GM23338 (cell line): ENCODE measurements at regions not wholly inside any gene's neighbourhood (a gene's known extent, or its start where the extent isn't known, plus 50 kb on each side); places are given as distances from the start of the nearest gene placed in this dataset.

Source experiments
- ATAC-seq: fragments of 200-7000 bp; cut with Tn5 transposase; 3 replicates; pipeline ENCODE4 v1.9.1; 2020
- DNase-seq: peaks from one replicate; pipeline ENCODE4 v3.0.0-alpha.2; 2015; ENCODE audit warnings: low spot score
- H2AFZ ChIP-seq: fragments of 200-600 bp; sonication (generic); 2 replicates; pipeline ENCODE4 v1.8.0; 2016; ENCODE audit warnings: antibody characterized with exemption, mild to moderate bottlenecking, moderate library complexity
- H3F3A ChIP-seq: fragments of 200-600 bp; sonication (generic); replicated peaks from 2 replicates; pipeline ENCODE4 v1.8.0; 2017; ENCODE audit warnings: antibody characterized with exemption, mixed run types, low read depth
- H3K27ac ChIP-seq: fragments of 200-600 bp; sonication (generic); 2 replicates; pipeline ENCODE4 v1.6.1; 2016; ENCODE audit warnings: low read depth
- H3K27me3 ChIP-seq: fragments of 200-600 bp; sonication (generic); 2 replicates; pipeline ENCODE4 v1.8.0; 2016; ENCODE audit warnings: mild to moderate bottlenecking, mixed run types, moderate library complexity; ENCODE audit not compliant: insufficient read depth
- H3K36me3 ChIP-seq: fragments of 200-600 bp; sonication (generic); 2 replicates; pipeline ENCODE4 v1.8.0; 2016; ENCODE audit warnings: mild to moderate bottlenecking; ENCODE audit not compliant: insufficient read depth
- H3K4me1 ChIP-seq: fragments of 200-600 bp; sonication (generic); 2 replicates; pipeline ENCODE4 v1.8.0; 2016; ENCODE audit warnings: mild to moderate bottlenecking, moderate library complexity; ENCODE audit not compliant: insufficient read depth
- H3K4me2 ChIP-seq: fragments of 200-600 bp; sonication (generic); 2 replicates; pipeline ENCODE4 v1.7.1; 2017; ENCODE audit warnings: mixed run types
- H3K4me3 ChIP-seq: fragments of 200-600 bp; sonication (generic); 2 replicates; pipeline ENCODE4 v1.6.1; 2016; ENCODE audit warnings: mixed run types
- H3K79me2 ChIP-seq: fragments of 200-600 bp; sonication (generic); replicated peaks from 2 replicates; pipeline ENCODE4 v1.8.0; 2017; ENCODE audit warnings: mild to moderate bottlenecking; ENCODE audit not compliant: insufficient read depth
- H3K9me2 ChIP-seq: fragments of 200-600 bp; sonication (generic); 2 replicates; pipeline ENCODE4 v1.8.0; 2017; ENCODE audit not compliant: insufficient read depth
- H4K20me1 ChIP-seq: fragments of 200-600 bp; sonication (generic); replicated peaks from 2 replicates; pipeline ENCODE4 v1.8.0; 2017; ENCODE audit warnings: mild to moderate bottlenecking; ENCODE audit not compliant: insufficient read depth
- H3K27ac Mint-ChIP-seq: 2 replicates; pipeline ENCODE4 v1.8.0; 2020; ENCODE audit warnings: inconsistent platforms, mild to moderate bottlenecking, moderate library complexity, mixed read lengths
- H3K27me3 Mint-ChIP-seq: 3 replicates; pipeline ENCODE4 v1.8.0; 2022; ENCODE audit warnings: low read depth, mild to moderate bottlenecking, moderate library complexity, mixed read lengths, inconsistent platforms; ENCODE audit not compliant: insufficient read depth, poor library complexity
- H3K36me3 Mint-ChIP-seq: 3 replicates; pipeline ENCODE4 v1.8.0; 2021; ENCODE audit warnings: low read depth, mild to moderate bottlenecking, inconsistent platforms, moderate library complexity, mixed read lengths
- H3K4me1 Mint-ChIP-seq: 3 replicates; pipeline ENCODE4 v1.8.0; 2020; ENCODE audit warnings: mild to moderate bottlenecking, inconsistent platforms, mixed read lengths
- H3K4me3 Mint-ChIP-seq: 3 replicates; pipeline ENCODE4 v1.8.0; 2021; ENCODE audit warnings: moderate library complexity, mild to moderate bottlenecking, inconsistent platforms, mixed read lengths
- H3K9me3 Mint-ChIP-seq: 3 replicates; pipeline ENCODE4 v1.8.0; 2020; ENCODE audit warnings: moderate library complexity, mild to moderate bottlenecking, inconsistent platforms, mixed read lengths
- CREB1 ChIP-seq: fragments of 250-450 bp; sonication (Bioruptor Pico); IDR thresholded peaks from 2 replicates; pipeline ENCODE4 v1.5.0; 2020; ENCODE audit warnings: low read depth, mild to moderate bottlenecking, moderate library complexity
- ETS1 ChIP-seq: IDR thresholded peaks from 2 replicates; pipeline ENCODE4 v1.6.1; 2016; ENCODE audit warnings: antibody characterized with exemption
- EZH2 ChIP-seq: fragments of 200-600 bp; sonication (generic); IDR thresholded peaks from one replicate; pipeline ENCODE4 v1.8.0; 2017; ENCODE audit warnings: antibody characterized with exemption, mild to moderate bottlenecking, low read depth; ENCODE audit not compliant: unreplicated experiment
- EZH2phosphoT487 ChIP-seq: fragments of 200-600 bp; sonication (generic); IDR thresholded peaks from one replicate; pipeline ENCODE4 v1.8.1; 2018; ENCODE audit warnings: antibody characterized with exemption; ENCODE audit not compliant: unreplicated experiment
- JUNB ChIP-seq: IDR thresholded peaks from one replicate; pipeline ENCODE4 v1.6.1; 2016; ENCODE audit warnings: antibody characterized with exemption; ENCODE audit not compliant: unreplicated experiment
- NANOG ChIP-seq: IDR thresholded peaks from 2 replicates; pipeline ENCODE4 v1.6.1; 2016; ENCODE audit warnings: antibody characterized with exemption, borderline replicate concordance
- POLR2AphosphoS5 ChIP-seq: IDR thresholded peaks from 2 replicates; pipeline ENCODE4 v1.6.1; 2016; ENCODE audit warnings: antibody characterized with exemption, low read depth
- REST ChIP-seq: IDR thresholded peaks from one replicate; pipeline ENCODE4 v1.6.1; 2018; ENCODE audit warnings: antibody characterized with exemption; ENCODE audit not compliant: unreplicated experiment
- STAT1 ChIP-seq: IDR thresholded peaks from one replicate; pipeline ENCODE4 v1.6.1; 2016; ENCODE audit warnings: antibody characterized with exemption; ENCODE audit not compliant: unreplicated experiment
- ZNF331 ChIP-seq: fragments of 250-450 bp; sonication (Bioruptor Pico); IDR thresholded peaks from 2 replicates; pipeline ENCODE4 v1.5.0; 2020; ENCODE audit warnings: low read depth, mild to moderate bottlenecking, moderate library complexity
- ZNF462 ChIP-seq: fragments of 250-450 bp; sonication (Bioruptor Pico); IDR thresholded peaks from 2 replicates; pipeline ENCODE4 v1.5.0; 2020; ENCODE audit warnings: mild to moderate bottlenecking, moderate library complexity

- no peak for TF ChIP-seq REST
- no peak for TF ChIP-seq EZH2phosphoT487
- no peak for TF ChIP-seq NANOG
- TF ChIP-seq POLR2AphosphoS5, result no peak
- no peak for TF ChIP-seq STAT1
- TF ChIP-seq ZNF331 (CRISPR knock-in tag), result no peak
Measured at GRCh38 chr1:65021795-65022194, 55.4 kb upstream of the JAK1 start (continued).

- Histone ChIP-seq H3K4me2 (no peak overlapping the region), H3K9me2 (no peaks in the 10 kb centered on the region), H3K4me1 (peaks cover 3% of the 10 kb centered on the region; the same call in 1 of the 2 replicates), H2AFZ (no peak overlapping the region), H3K36me3 (no peaks in the 10 kb centered on the region), H3K27ac (no peak overlapping the region), H3F3A (no peaks in the 10 kb centered on the region), H3K27me3 (no peaks in the 10 kb centered on the region), H3K4me3 (no peak overlapping the region), H4K20me1 (no peaks in the 10 kb centered on the region), H3K79me2 (no peaks in the 10 kb centered on the region)
- H3K4me1 Mint-ChIP-seq, result peaks cover 25% of the 10 kb centered on the region; the same call in 2 of the 3 replicates
- H3K36me3 Mint-ChIP-seq, result peaks cover 3% of the 10 kb centered on the region; the same call in 1 of the 3 replicates
- DNase-seq (no peak), ATAC-seq (no peak)
- no peak overlapping the region for H3K4me3 Mint-ChIP-seq
- H3K9me3 Mint-ChIP-seq, result no peaks in the 10 kb centered on the region; the same call in 2 of the 3 replicates
- peaks cover 5% of the 10 kb centered on the region for H3K27me3 Mint-ChIP-seq
- 0 out of 2 replicates have a peak overlapping the region, but pooled peaks have one; percentile 42 for H3K27ac Mint-ChIP-seq
- TF ChIP-seq NANOG (no peak), STAT1 (no peak), ZNF462 (CRISPR knock-in tag) (no peak), ETS1 (no peak), POLR2AphosphoS5 (no peak), JUNB (no peak), EZH2 (no peak), REST (no peak), CREB1 (CRISPR knock-in tag) (no peak)
Measured at GRCh38 chr1:65022216-65022615, 55.9 kb upstream of the JAK1 start.
